SK-N-SH (cell line): ENCODE measurements at regions not wholly inside any gene's neighbourhood (a gene's known extent, or its start where the extent isn't known, plus 50 kb on each side); places are given as distances from the start of the nearest gene placed in this dataset.

Experiments
- CTCF ChIA-PET: fragments of 300-600, 350-600 bp; formaldehyde crosslinking; extraction: SDS; loops from one replicate; lab custom pipeline; 2021; lab: Yijun Ruan, JAX
- POLR2A ChIA-PET: fragments of 350-600 bp; sonication (Branson Sonifier 250); formaldehyde crosslinking; extraction: SDS; loops from one replicate; lab custom pipeline; 2020; ENCODE audit warnings: antibody characterized with exemption, inconsistent platforms; lab: Yijun Ruan, JAX
- DNase-seq: peaks from one replicate; pipeline ENCODE4 v3.0.0; 2012
- H2AFZ ChIP-seq: fragments of 200-600 bp; sonication (generic); 2 replicates; pipeline ENCODE4 v1.8.1; 2016; ENCODE audit warnings: antibody characterized with exemption, mild to moderate bottlenecking, low read depth
- H3F3A ChIP-seq: fragments of 200-600 bp; sonication (generic); replicated peaks from 2 replicates; pipeline ENCODE3; 2016; ENCODE audit warnings: antibody characterized with exemption, mild to moderate bottlenecking; ENCODE audit not compliant: insufficient read depth
- H3K27ac ChIP-seq, 2 experiments: fragments of 200-500 bp in 1 of 2; fragments of 200-600 bp in 1 of 2; sonication (Bioruptor generic) in 1 of 2; sonication (generic), shearing (Covaris generic) in 1 of 2; 2 replicates each; pipeline versions ENCODE4 v1.5.1 to v1.6.1; 2014 to 2016; ENCODE audit warnings: low read depth in 2 of 2, inconsistent platforms in 1 of 2, low read length in 1 of 2, mild to moderate bottlenecking in 1 of 2, mixed read lengths in 1 of 2
- H3K27me3 ChIP-seq: fragments of 200-600 bp; sonication (generic), shearing (Covaris generic); 2 replicates; pipeline ENCODE4 v1.6.1; 2016; ENCODE audit warnings: mixed run types; ENCODE audit not compliant: insufficient read depth
- H3K36me3 ChIP-seq, 2 experiments: fragments of 200-500 bp in 1 of 2; fragments of 200-600 bp in 1 of 2; sonication (Bioruptor generic) in 1 of 2; sonication (generic) in 1 of 2; replicated peaks in 1 of 2; 2 replicates each; pipeline versions ENCODE3 to v1.5.1; 2014 to 2016; ENCODE audit warnings: low read length in 1 of 2, mild to moderate bottlenecking in 1 of 2; ENCODE audit not compliant: insufficient read depth in 2 of 2, control insufficient read depth in 1 of 2
- H3K4me1 ChIP-seq, 2 experiments: fragments of 200-500 bp in 1 of 2; fragments of 200-600 bp in 1 of 2; sonication (Bioruptor generic) in 1 of 2; sonication (generic), shearing (Covaris generic) in 1 of 2; 2 replicates each; pipeline versions ENCODE4 v1.5.1 to v1.6.1; 2014 to 2016; ENCODE audit warnings: low read depth in 1 of 2, low read length in 1 of 2, mixed run types in 1 of 2; ENCODE audit not compliant: insufficient read depth in 2 of 2, control insufficient read depth in 1 of 2
- H3K4me2 ChIP-seq: fragments of 200-600 bp; sonication (generic), shearing (Covaris generic); 2 replicates; pipeline ENCODE4 v1.6.1; 2017; ENCODE audit warnings: mixed run types
- H3K4me3 ChIP-seq, 2 experiments: fragments of 200-500 bp in 1 of 2; fragments of 200-600 bp in 1 of 2; sonication (Bioruptor generic) in 1 of 2; sonication (generic), shearing (Covaris generic) in 1 of 2; 2 replicates each; pipeline versions ENCODE4 v1.5.1 to v1.8.1; 2014 to 2016; ENCODE audit warnings: low read depth in 2 of 2, inconsistent platforms in 1 of 2, low read length in 1 of 2, mild to moderate bottlenecking in 1 of 2, mixed read lengths in 1 of 2, moderate library complexity in 1 of 2
- H3K79me2 ChIP-seq: fragments of 200-600 bp; sonication (generic); 2 replicates; pipeline ENCODE4 v1.8.1; 2017; ENCODE audit warnings: mild to moderate bottlenecking; ENCODE audit not compliant: insufficient read depth
- H3K9ac ChIP-seq: fragments of 200-600 bp; sonication (generic); 2 replicates; pipeline ENCODE4 v1.6.1; 2017; ENCODE audit warnings: mixed run types
- H3K9me2 ChIP-seq: fragments of 200-600 bp; sonication (generic); 2 replicates; pipeline ENCODE4 v1.6.1; 2017; ENCODE audit warnings: mixed run types
- H3K9me3 ChIP-seq: fragments of 200-600 bp; sonication (generic); 2 replicates; pipeline ENCODE4 v1.6.1; 2017; ENCODE audit warnings: mixed run types, mild to moderate bottlenecking, moderate library complexity
- H4K20me1 ChIP-seq: fragments of 200-600 bp; sonication (generic); 2 replicates; pipeline ENCODE4 v1.6.1; 2017; ENCODE audit warnings: mild to moderate bottlenecking, mixed run types; ENCODE audit not compliant: insufficient read depth
- CHD2 ChIP-seq: fragments of 150-350 bp; IDR thresholded peaks from 2 replicates; pipeline ENCODE4 v1.6.1; 2018; ENCODE audit warnings: low read length; ENCODE audit not compliant: partially characterized antibody
- CTCF ChIP-seq: fragments of 200-600 bp; sonication (generic); IDR thresholded peaks from 2 replicates; pipeline ENCODE4 v1.6.1; 2017; ENCODE audit warnings: antibody characterized with exemption, mild to moderate bottlenecking, moderate library complexity
- EZH2phosphoT487 ChIP-seq: fragments of 200-600 bp; sonication (generic); IDR thresholded peaks from 2 replicates; pipeline ENCODE4 v1.6.1; 2017; ENCODE audit warnings: low read depth, mixed run types, mild to moderate bottlenecking, antibody characterized with exemption, moderate library complexity, borderline replicate concordance
- FOXJ3 ChIP-seq: sonication (generic); formaldehyde crosslinking; IDR thresholded peaks from 2 replicates; pipeline ENCODE4 v1.5.1; 2020; ENCODE audit warnings: mild to moderate bottlenecking, missing genetic modification reagents
- GATA2 ChIP-seq: sonication (generic); formaldehyde crosslinking; IDR thresholded peaks from 2 replicates; pipeline ENCODE4 v1.5.0; 2020; ENCODE audit warnings: mild to moderate bottlenecking, missing genetic modification reagents
- MXI1 ChIP-seq: IDR thresholded peaks from 2 replicates; pipeline ENCODE4 v1.6.1; 2012; ENCODE audit warnings: mild to moderate bottlenecking, low read depth, low read length, improper control_type of control experiment
- NFIC ChIP-seq: IDR thresholded peaks from 2 replicates; pipeline ENCODE4 v1.4.0; 2012; ENCODE audit warnings: borderline replicate concordance
- RCOR1 ChIP-seq: fragments of 150-350 bp; IDR thresholded peaks from 2 replicates; pipeline ENCODE4 v1.6.1; 2017; ENCODE audit warnings: antibody characterized with exemption, low read length
- REST ChIP-seq: IDR thresholded peaks from 2 replicates; pipeline ENCODE4 v1.6.1; 2012; ENCODE audit warnings: mild to moderate bottlenecking, low read depth, low read length, moderate library complexity
- RFX5 ChIP-seq: IDR thresholded peaks from 2 replicates; pipeline ENCODE4 v1.6.1; 2012; ENCODE audit warnings: mild to moderate bottlenecking, improper control_type of control experiment, low read length
- RXRA ChIP-seq: IDR thresholded peaks from 2 replicates; pipeline ENCODE4 v1.4.0; 2012; ENCODE audit warnings: low read depth, mild to moderate bottlenecking, borderline replicate concordance
- TEAD4 ChIP-seq: IDR thresholded peaks from 2 replicates; pipeline ENCODE4 v1.4.0; 2012; ENCODE audit warnings: mild to moderate bottlenecking, borderline replicate concordance; ENCODE audit not compliant: insufficient read depth
- ZBTB33 ChIP-seq: IDR thresholded peaks from 2 replicates; pipeline ENCODE4 v1.4.0; 2012; ENCODE audit warnings: low read depth, borderline replicate concordance
- WGBS: methylation state at CpG from one replicate; pipeline ENCODE4 v1.1.6; 2017; ENCODE audit warnings: low lambda C conversion rate; 5-methylcytosine and 5-hydroxymethylcytosine counted together

DNA sequence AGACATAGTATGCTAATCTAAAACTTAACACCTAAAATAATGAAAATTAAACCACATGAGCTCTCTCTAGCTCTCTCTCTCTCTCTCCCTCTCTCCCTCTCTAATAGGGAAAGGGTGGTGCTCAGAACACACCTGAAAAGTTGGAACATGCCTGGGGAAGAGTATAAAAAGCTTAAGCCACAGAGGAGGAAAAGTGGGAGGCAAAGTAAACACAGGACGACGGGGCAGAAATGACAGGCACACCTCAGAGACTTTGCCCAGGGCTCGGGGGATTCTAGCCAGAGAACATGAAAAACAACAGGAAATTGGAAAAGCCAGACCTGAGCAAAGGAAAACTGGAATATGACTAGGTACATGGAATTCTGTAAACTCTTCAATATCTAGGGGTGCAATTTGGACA is 666.1 kb downstream of the BCL11A start:
- Histone ChIP-seq H3K9me2 (no peaks in the 10 kb centered on the region), H3K79me2 (no peaks in the 10 kb centered on the region), H3K27ac (no peak overlapping the region), H3K4me3 (no peak overlapping the region), H3K4me1 (no peaks in the 10 kb centered on the region), H3K36me3 (no peaks in the 10 kb centered on the region), H3K4me2 (no peak overlapping the region), H3F3A (no peaks in the 10 kb centered on the region), H3K27me3 (no peaks in the 10 kb centered on the region), H3K9me3 (no peaks in the 10 kb centered on the region), H3K9ac (no peak overlapping the region), H2AFZ (no peak overlapping the region)
- ChIA-PET CTCF (interaction anchor here (1.2 kb wide), 1 partner anchor 9 kb away, joined by 4 read pairs; no protein-coding TSS in a partner anchor), POLR2A (no interaction called here)
- 25% methylated on average over 3 of the region's 3 CpGs for WGBS
- no peak for TF ChIP-seq CTCF
- TF ChIP-seq TEAD4: no peak
- TF ChIP-seq REST: no peak
- no peak for TF ChIP-seq RCOR1
- TF ChIP-seq NFIC: no peak
- TF ChIP-seq MXI1: no peak
- TF ChIP-seq EZH2phosphoT487: no peak
- no peak for TF ChIP-seq CHD2
- no peak for TF ChIP-seq ZBTB33
- no peak for TF ChIP-seq RFX5
- TF ChIP-seq RXRA: no peak
- no peak for TF ChIP-seq FOXJ3 (CRISPR knock-in tag)
- no peak for TF ChIP-seq GATA2 (CRISPR knock-in tag)
- TF ChIP-seq, all 33 proteins: peak for 0
- DNase-seq: no peak
- no peaks in the 10 kb centered on the region for H4K20me1 ChIP-seq
